Upper lobe of left lung (tissue), 4 donors: ENCODE measurements at regions not wholly inside any gene's neighbourhood (a gene's known extent, or its start where the extent isn't known, plus 50 kb on each side); places are given as distances from the start of the nearest gene placed in this dataset.
"Not testable (repeated sequence)": the region's sequence is repeated elsewhere in the genome, so short reads cannot be mapped to it uniquely, and the experiment has no call there.

Source experiments
- POLR2AphosphoS5 ChIP-seq, 2 donors: sonication (generic); formaldehyde crosslinking; IDR thresholded peaks; one replicate each; pipeline ENCODE4 v1.5.1; 2017; ENCODE audit warnings: antibody characterized with exemption in 2 of 2
- TF ChIP-seq, protein P1 (sequence below), 6 experiments: fragments of 450-650 bp in 4 of 6; fragments of 200-600 bp in 2 of 6; sonication (generic) in 2 of 6; IDR thresholded peaks; one replicate each; pipeline ENCODE4 v1.5.1; 2016 to 2019; ENCODE audit warnings: antibody characterized with exemption in 6 of 6

DNA sequence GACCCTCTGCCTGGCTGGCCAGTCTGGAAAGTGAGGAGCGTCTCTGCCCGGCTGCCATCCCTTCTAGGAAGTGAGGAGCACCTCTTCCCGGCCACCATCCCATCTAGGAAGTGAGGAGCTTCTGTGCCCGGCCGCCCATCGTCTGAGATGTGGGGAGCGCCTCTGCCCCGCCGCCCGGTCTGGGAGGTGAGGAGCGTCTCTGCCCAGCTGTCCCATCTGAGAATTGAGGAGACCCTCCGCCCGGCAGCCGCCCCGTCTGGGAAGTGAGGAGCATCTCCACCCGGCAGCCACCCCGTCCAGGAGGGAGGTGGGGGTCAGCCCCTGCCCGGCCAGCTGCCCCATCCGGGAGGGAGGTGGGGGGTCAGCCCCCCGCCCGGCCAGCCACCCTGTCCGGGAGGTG, 500.3 kb downstream of the ZNF33B start:
- TF ChIP-seq, protein P1, sequence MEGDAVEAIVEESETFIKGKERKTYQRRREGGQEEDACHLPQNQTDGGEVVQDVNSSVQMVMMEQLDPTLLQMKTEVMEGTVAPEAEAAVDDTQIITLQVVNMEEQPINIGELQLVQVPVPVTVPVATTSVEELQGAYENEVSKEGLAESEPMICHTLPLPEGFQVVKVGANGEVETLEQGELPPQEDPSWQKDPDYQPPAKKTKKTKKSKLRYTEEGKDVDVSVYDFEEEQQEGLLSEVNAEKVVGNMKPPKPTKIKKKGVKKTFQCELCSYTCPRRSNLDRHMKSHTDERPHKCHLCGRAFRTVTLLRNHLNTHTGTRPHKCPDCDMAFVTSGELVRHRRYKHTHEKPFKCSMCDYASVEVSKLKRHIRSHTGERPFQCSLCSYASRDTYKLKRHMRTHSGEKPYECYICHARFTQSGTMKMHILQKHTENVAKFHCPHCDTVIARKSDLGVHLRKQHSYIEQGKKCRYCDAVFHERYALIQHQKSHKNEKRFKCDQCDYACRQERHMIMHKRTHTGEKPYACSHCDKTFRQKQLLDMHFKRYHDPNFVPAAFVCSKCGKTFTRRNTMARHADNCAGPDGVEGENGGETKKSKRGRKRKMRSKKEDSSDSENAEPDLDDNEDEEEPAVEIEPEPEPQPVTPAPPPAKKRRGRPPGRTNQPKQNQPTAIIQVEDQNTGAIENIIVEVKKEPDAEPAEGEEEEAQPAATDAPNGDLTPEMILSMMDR (IDR thresholded peaks at IDR 0.05): not testable (repeated sequence)
- not testable (repeated sequence) for TF ChIP-seq POLR2AphosphoS5 (IDR thresholded peaks at IDR 0.05)
